PC-9 (cell line): ENCODE measurements at regions not wholly inside any gene's neighbourhood (a gene's known extent, or its start where the extent isn't known, plus 50 kb on each side); places are given as distances from the start of the nearest gene placed in this dataset.

Experiments used
- EZH2 ChIP-seq: fragments of 200-600 bp; sonication (generic); IDR thresholded peaks from 2 replicates; pipeline ENCODE4 v1.8.0; 2017; ENCODE audit warnings: antibody characterized with exemption, low read depth
- TF ChIP-seq, protein P1 (sequence below): fragments of 200-600 bp; sonication (generic); conservative IDR thresholded peaks from 2 replicates; pipeline ENCODE4 v1.6.1; 2017; ENCODE audit warnings: mixed run types, antibody characterized with exemption, mild to moderate bottlenecking, moderate library complexity

DNA sequence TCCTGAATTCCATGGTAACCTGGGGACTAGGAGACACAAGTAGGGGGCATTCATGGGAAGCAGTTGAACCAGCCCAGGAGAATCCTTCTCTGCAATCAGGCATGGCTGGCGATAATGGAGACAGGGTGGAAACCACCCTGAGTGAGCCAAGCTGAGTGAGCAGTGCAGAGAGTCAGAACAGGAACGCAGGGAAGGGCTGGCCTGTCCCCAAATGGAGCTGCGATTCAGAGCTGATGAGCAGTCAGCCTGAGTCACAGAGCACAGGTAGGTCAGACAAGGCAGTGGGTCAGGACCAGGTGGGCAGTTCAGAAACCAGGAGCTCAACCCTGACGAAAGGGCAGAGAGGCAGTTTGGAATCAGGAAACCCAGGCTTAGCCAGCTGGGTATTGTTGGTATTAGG is 129.0 kb downstream of the BTC start:
- TF ChIP-seq, protein P1, sequence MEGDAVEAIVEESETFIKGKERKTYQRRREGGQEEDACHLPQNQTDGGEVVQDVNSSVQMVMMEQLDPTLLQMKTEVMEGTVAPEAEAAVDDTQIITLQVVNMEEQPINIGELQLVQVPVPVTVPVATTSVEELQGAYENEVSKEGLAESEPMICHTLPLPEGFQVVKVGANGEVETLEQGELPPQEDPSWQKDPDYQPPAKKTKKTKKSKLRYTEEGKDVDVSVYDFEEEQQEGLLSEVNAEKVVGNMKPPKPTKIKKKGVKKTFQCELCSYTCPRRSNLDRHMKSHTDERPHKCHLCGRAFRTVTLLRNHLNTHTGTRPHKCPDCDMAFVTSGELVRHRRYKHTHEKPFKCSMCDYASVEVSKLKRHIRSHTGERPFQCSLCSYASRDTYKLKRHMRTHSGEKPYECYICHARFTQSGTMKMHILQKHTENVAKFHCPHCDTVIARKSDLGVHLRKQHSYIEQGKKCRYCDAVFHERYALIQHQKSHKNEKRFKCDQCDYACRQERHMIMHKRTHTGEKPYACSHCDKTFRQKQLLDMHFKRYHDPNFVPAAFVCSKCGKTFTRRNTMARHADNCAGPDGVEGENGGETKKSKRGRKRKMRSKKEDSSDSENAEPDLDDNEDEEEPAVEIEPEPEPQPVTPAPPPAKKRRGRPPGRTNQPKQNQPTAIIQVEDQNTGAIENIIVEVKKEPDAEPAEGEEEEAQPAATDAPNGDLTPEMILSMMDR: no peak
- no peak for TF ChIP-seq EZH2
